PC-3 (cell line): ENCODE measurements at regions not wholly inside any gene's neighbourhood (a gene's known extent, or its start where the extent isn't known, plus 50 kb on each side); places are given as distances from the start of the nearest gene placed in this dataset.
A peak's percentile ranks its signal among the peaks of the same experiment; 100 is the strongest.

Source experiments
- ATAC-seq: fragments of 200-7000 bp; cut with Tn5 transposase; 2 replicates; pipeline ENCODE4 v1.9.1; 2020; ENCODE audit warnings: mild to moderate bottlenecking, moderate library complexity
- BruUV-seq: library from RNA; stranded (reverse); fragments of 400-500 nt; replicated peaks from 2 replicates; lab custom pipeline; 2021; lab: Mats Ljungman, UMichigan
- CTCF ChIA-PET: fragments of 300-600 bp; sonication (Branson Sonifier 250); formaldehyde crosslinking; loops from one replicate; lab custom pipeline; 2022; ENCODE audit warnings: antibody characterized with exemption; lab: Charles Lee
- POLR2A ChIA-PET: fragments of 300-600 bp; sonication (Branson Sonifier 250); formaldehyde crosslinking; loops from one replicate; lab custom pipeline; 2022; ENCODE audit warnings: antibody characterized with exemption; ENCODE audit not compliant: unreplicated experiment; lab: Charles Lee
- DNase-seq: peaks from one replicate; pipeline ENCODE4 v3.0.0-alpha.2; 2015
- H2AFZ ChIP-seq: fragments of 300-600 bp; sonication (generic); 2 replicates; pipeline ENCODE4 v1.6.0; 2016; ENCODE audit warnings: antibody characterized with exemption, low read length
- H3F3A ChIP-seq: fragments of 300-600 bp; sonication (generic); one replicate; pipeline ENCODE4 v1.6.0; 2017; ENCODE audit warnings: antibody characterized with exemption, low read length, control low read depth, mild to moderate bottlenecking; ENCODE audit not compliant: unreplicated experiment
- H3K27ac ChIP-seq: fragments of 300-600 bp; sonication (generic); 2 replicates; pipeline ENCODE4 v1.5.1; 2016; ENCODE audit warnings: mild to moderate bottlenecking, low read length
- H3K27me3 ChIP-seq: fragments of 300-600 bp; sonication (generic); 2 replicates; pipeline ENCODE4 v1.6.1; 2016; ENCODE audit warnings: low read length, mixed read lengths
- H3K36me3 ChIP-seq: fragments of 300-600 bp; sonication (generic); 2 replicates; pipeline ENCODE4 v1.6.1; 2016; ENCODE audit warnings: low read depth, mixed run types, low read length, mixed read lengths
- H3K4me1 ChIP-seq: fragments of 300-600 bp; sonication (generic); 2 replicates; pipeline ENCODE4 v1.5.1; 2016; ENCODE audit warnings: low read length; ENCODE audit not compliant: insufficient read depth
- H3K4me2 ChIP-seq: fragments of 300-600 bp; sonication (generic); 2 replicates; pipeline ENCODE4 v1.6.0; 2016; ENCODE audit warnings: low read length
- H3K4me3 ChIP-seq: fragments of 300-600 bp; sonication (generic); 2 replicates; pipeline ENCODE4 v1.5.1; 2016; ENCODE audit warnings: mild to moderate bottlenecking, low read length, mixed read lengths
- H3K79me2 ChIP-seq: fragments of 300-600 bp; sonication (generic); 2 replicates; pipeline ENCODE4 v1.6.1; 2017; ENCODE audit warnings: low read length, mixed read lengths
- H3K9ac ChIP-seq: fragments of 300-600 bp; sonication (generic); 2 replicates; pipeline ENCODE4 v1.6.0; 2016; ENCODE audit warnings: mild to moderate bottlenecking, low read length
- H3K9me2 ChIP-seq: fragments of 300-600 bp; sonication (generic); replicated peaks from 2 replicates; pipeline ENCODE4 v1.6.1; 2016; ENCODE audit warnings: mixed run types, low read length, mixed read lengths
- H3K9me3 ChIP-seq: fragments of 300-600 bp; sonication (generic); 2 replicates; pipeline ENCODE4 v1.6.1; 2016; ENCODE audit warnings: low read length, mixed read lengths
- H4K20me1 ChIP-seq: fragments of 300-600 bp; sonication (generic); 2 replicates; pipeline ENCODE4 v1.6.1; 2016; ENCODE audit warnings: low read length, mixed read lengths
- EZH2 ChIP-seq: fragments of 300-600 bp; sonication (generic); IDR thresholded peaks from one replicate; pipeline ENCODE4 v1.6.1; 2017; ENCODE audit warnings: antibody characterized with exemption, mild to moderate bottlenecking, low read length; ENCODE audit not compliant: unreplicated experiment
- EZH2phosphoT487 ChIP-seq: fragments of 300-600 bp; sonication (generic); IDR thresholded peaks from 2 replicates; pipeline ENCODE4 v1.6.1; 2018; ENCODE audit warnings: mild to moderate bottlenecking, antibody characterized with exemption, low read length, borderline replicate concordance
- intact Hi-C: fragments of 100-400 bp; cut with micrococcal nuclease; formaldehyde crosslinking; loops from 2 replicates; pipeline ENCODE4 v1.9.0; 2023
- TF ChIP-seq, protein P1 (sequence below): fragments of 300-600 bp; sonication (generic); conservative IDR thresholded peaks from 2 replicates; pipeline ENCODE4 v1.5.1; 2017; ENCODE audit warnings: antibody characterized with exemption, low read depth, mild to moderate bottlenecking, low read length

DNA sequence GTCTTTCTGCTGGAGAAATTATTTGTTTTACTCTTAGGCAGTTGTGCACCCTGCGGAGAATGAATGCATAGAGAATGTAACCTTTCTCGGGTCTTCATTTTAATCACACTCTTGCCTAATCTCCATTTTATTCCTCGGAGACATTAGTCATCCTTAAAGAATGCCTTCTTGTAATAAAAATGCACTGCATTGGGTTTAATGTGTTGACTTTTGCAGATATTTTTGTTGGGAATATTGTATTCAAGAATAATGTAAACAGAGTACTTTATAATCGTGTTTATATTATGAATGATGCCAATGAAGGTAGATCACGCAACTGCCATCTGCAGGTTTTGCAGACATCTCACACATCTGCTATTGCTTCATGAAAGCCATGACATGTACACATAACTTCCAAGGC, 1093.9 kb upstream of the CDH6 start:
- H2AFZ ChIP-seq, result no peak overlapping the region
- H3K9me2 ChIP-seq, result no peaks in the 10 kb centered on the region
- BruUV-seq, result no TSS peak
- H3K9me3 ChIP-seq, result no peaks in the 10 kb centered on the region
- H3K9ac ChIP-seq, result peak overlapping the region; percentile 80
- H4K20me1 ChIP-seq, result no peaks in the 10 kb centered on the region
- peaks cover 6% of the 10 kb centered on the region for H3F3A ChIP-seq
- ATAC-seq (peak; percentile 82), DNase-seq (peak; percentile 97)
- peaks cover 56% of the 10 kb centered on the region for H3K4me1 ChIP-seq
- TF ChIP-seq EZH2 (no peak), EZH2phosphoT487 (no peak)
- TF ChIP-seq, protein P1, sequence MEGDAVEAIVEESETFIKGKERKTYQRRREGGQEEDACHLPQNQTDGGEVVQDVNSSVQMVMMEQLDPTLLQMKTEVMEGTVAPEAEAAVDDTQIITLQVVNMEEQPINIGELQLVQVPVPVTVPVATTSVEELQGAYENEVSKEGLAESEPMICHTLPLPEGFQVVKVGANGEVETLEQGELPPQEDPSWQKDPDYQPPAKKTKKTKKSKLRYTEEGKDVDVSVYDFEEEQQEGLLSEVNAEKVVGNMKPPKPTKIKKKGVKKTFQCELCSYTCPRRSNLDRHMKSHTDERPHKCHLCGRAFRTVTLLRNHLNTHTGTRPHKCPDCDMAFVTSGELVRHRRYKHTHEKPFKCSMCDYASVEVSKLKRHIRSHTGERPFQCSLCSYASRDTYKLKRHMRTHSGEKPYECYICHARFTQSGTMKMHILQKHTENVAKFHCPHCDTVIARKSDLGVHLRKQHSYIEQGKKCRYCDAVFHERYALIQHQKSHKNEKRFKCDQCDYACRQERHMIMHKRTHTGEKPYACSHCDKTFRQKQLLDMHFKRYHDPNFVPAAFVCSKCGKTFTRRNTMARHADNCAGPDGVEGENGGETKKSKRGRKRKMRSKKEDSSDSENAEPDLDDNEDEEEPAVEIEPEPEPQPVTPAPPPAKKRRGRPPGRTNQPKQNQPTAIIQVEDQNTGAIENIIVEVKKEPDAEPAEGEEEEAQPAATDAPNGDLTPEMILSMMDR, result no peak
- peak overlapping the region; percentile 7; the same call in 1 of the 2 replicates for H3K4me3 ChIP-seq
- intact Hi-C loops, result loop anchor here (2.0 to 10.0 kb wide), 5 partner anchors 59 to 301 kb away; no protein-coding TSS in a partner anchor
- CTCF ChIA-PET, result no interaction called here
- no peaks in the 10 kb centered on the region for H3K79me2 ChIP-seq
- H3K27ac ChIP-seq, result peak overlapping the region; percentile 96
- POLR2A ChIA-PET, result no interaction called here
- no peaks in the 10 kb centered on the region; the same call in 1 of the 2 replicates for H3K36me3 ChIP-seq
- H3K4me2 ChIP-seq, result peak overlapping the region; percentile 64
- H3K27me3 ChIP-seq, result no peaks in the 10 kb centered on the region

- H3K4me3 ChIP-seq, result no peak overlapping the region
- no peaks in the 10 kb centered on the region for H3K9me2 ChIP-seq
- DNase-seq (no peak), ATAC-seq (no peak)
- CTCF ChIA-PET, result no interaction called here
- H2AFZ ChIP-seq, result no peak overlapping the region
- H3F3A ChIP-seq, result peaks cover 5% of the 10 kb centered on the region
- intact Hi-C loops, result loop anchor here (2.0 to 5.0 kb wide), 3 partner anchors 58 to 302 kb away; no protein-coding TSS in a partner anchor
- H3K27me3 ChIP-seq, result no peaks in the 10 kb centered on the region
- no peaks in the 10 kb centered on the region; the same call in 1 of the 2 replicates for H3K36me3 ChIP-seq
- no peaks in the 10 kb centered on the region for H3K9me3 ChIP-seq
- no TSS peak for BruUV-seq
- TF ChIP-seq EZH2phosphoT487, result no peak
- TF ChIP-seq, protein P1, result no peak
- no peak for TF ChIP-seq EZH2
- H3K9ac ChIP-seq, result peak overlapping the region; percentile 45
- peaks cover 51% of the 10 kb centered on the region for H3K4me1 ChIP-seq
- H3K4me2 ChIP-seq, result peak overlapping the region; percentile 21; the same call in 1 of the 2 replicates
- H3K27ac ChIP-seq, result peak overlapping the region; percentile 84
- POLR2A ChIA-PET, result no interaction called here
- no peaks in the 10 kb centered on the region for H4K20me1 ChIP-seq
- no peaks in the 10 kb centered on the region for H3K79me2 ChIP-seq
Observed at GRCh38 chr5:30098940-30099339, 1094.5 kb upstream of the CDH6 start.

DNA sequence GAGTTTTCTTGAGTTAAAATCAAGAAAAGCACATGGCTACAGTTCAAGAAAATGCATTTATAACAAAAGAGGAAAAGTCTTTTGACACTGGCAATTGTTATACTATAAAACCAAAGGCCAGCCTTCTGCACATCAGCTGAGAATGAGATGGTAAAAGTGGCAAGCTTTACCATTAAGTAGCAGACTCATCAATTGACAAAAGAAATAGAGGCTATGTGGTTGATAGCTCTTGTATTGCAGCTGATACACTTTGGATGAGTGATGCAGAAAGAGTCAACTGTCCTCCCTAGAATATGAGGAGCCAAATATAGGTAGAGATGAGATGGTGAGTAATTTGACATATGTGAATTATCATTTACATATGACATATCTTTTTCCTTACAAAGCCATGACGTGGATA, 1100.9 kb upstream of the CDH6 start:
- no peaks in the 10 kb centered on the region; the same call in 1 of the 2 replicates for H3K36me3 ChIP-seq
- no peak overlapping the region for H3K4me2 ChIP-seq
- H3K9ac ChIP-seq, result no peak overlapping the region
- H3K27ac ChIP-seq, result no peak overlapping the region
- H3F3A ChIP-seq, result no peaks in the 10 kb centered on the region
- no peaks in the 10 kb centered on the region for H3K9me3 ChIP-seq
- H3K4me1 ChIP-seq, result no peaks in the 10 kb centered on the region
- H2AFZ ChIP-seq, result no peak overlapping the region
- H3K79me2 ChIP-seq, result no peaks in the 10 kb centered on the region
- no peak for TF ChIP-seq EZH2phosphoT487
- TF ChIP-seq, protein P1, result no peak
- TF ChIP-seq EZH2, result no peak
- no TSS peak for BruUV-seq
- ATAC-seq (no peak), DNase-seq (no peak)
- H4K20me1 ChIP-seq, result no peaks in the 10 kb centered on the region
- no peaks in the 10 kb centered on the region; the same call in 1 of the 2 replicates for H3K9me2 ChIP-seq
- POLR2A ChIA-PET, result no interaction called here
- H3K27me3 ChIP-seq, result no peaks in the 10 kb centered on the region
- H3K4me3 ChIP-seq, result no peak overlapping the region
- CTCF ChIA-PET, result no interaction called here
- intact Hi-C loops, result no loop called here
